ENCODE measurements at regions not wholly inside any gene's neighbourhood (a gene's known extent, or its start where the extent isn't known, plus 50 kb on each side); places are given as distances from the start of the nearest gene placed in this dataset.
"Not testable (repeated sequence)": the region's sequence is repeated elsewhere in the genome, so short reads cannot be mapped to it uniquely, and the experiment has no call there.

GRCh38 chr4:28464823-28465222 lies 1604.2 kb downstream of the STIM2 start:
- DNase-seq (ENCODE audit: low spot score in 2 of 2), result no peak
- intact Hi-C loops (cut with DNase I), result no loop called here
- TF ChIP-seq, protein P1, sequence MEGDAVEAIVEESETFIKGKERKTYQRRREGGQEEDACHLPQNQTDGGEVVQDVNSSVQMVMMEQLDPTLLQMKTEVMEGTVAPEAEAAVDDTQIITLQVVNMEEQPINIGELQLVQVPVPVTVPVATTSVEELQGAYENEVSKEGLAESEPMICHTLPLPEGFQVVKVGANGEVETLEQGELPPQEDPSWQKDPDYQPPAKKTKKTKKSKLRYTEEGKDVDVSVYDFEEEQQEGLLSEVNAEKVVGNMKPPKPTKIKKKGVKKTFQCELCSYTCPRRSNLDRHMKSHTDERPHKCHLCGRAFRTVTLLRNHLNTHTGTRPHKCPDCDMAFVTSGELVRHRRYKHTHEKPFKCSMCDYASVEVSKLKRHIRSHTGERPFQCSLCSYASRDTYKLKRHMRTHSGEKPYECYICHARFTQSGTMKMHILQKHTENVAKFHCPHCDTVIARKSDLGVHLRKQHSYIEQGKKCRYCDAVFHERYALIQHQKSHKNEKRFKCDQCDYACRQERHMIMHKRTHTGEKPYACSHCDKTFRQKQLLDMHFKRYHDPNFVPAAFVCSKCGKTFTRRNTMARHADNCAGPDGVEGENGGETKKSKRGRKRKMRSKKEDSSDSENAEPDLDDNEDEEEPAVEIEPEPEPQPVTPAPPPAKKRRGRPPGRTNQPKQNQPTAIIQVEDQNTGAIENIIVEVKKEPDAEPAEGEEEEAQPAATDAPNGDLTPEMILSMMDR (IDR thresholded peaks at IDR 0.05), result no peak

DNA sequence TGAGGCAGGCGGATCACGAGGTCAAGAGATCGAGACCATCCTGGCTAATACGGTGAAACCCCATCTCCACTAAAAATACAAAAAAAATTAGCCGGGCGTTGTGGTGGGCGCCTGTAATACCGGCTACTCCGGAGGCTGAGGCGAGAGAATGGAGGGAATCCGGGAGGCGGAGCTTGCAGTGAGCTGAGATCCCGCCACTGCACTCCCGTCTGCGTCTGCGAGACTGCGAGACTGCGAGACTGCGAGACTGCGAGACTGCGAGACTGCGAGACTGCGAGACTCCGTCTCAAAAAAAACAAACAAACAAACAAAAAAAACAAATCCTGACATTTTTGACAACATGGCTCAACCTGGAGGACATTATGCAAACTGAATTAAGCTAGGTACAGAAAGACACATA lies 1606.2 kb downstream of the STIM2 start:
- intact Hi-C loops (cut with DNase I); H3K36me3 ChIP-seq; H3K27me3 ChIP-seq; H3K4me3 ChIP-seq; DNase-seq (ENCODE audit: low spot score in 2 of 2); H3K4me1 ChIP-seq; H3K9me3 ChIP-seq; H3K27ac ChIP-seq: not testable (repeated sequence)

More at GRCh38 chr4:28464823-28465222, 1604.2 kb downstream of the STIM2 start:
- no peak overlapping the region for H3K27ac ChIP-seq
- no peaks in the 10 kb centered on the region for H3K9me3 ChIP-seq
- no peaks in the 10 kb centered on the region for H3K36me3 ChIP-seq
- H3K27me3 ChIP-seq, result no peaks in the 10 kb centered on the region
- H3K4me3 ChIP-seq, result no peak overlapping the region
- no peaks in the 10 kb centered on the region for H3K4me1 ChIP-seq

DNA sequence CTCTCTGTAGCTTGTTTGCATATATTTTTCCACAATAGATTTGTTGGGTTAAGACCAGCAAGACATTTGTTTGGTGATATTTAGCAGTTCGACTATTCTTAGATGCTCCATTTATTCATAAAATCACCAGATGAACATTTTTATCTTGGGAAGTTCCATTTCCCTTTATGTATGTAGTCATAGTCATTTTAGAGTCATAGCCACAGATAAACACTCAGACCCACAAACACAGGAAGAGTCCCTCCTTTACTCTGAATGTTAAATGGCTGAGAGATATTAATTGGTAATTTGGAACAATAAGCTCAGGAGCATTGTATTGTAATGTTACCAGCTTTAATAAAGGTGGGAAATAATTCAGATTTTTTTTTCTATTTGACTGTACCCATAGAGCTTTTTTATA lies 1608.7 kb downstream of the STIM2 start:
- H3K27ac ChIP-seq, result no peak overlapping the region
- DNase-seq (ENCODE audit: low spot score in 2 of 2), result no peak
- no peaks in the 10 kb centered on the region for H3K36me3 ChIP-seq
- H3K4me1 ChIP-seq, result no peaks in the 10 kb centered on the region
- H3K27me3 ChIP-seq, result no peaks in the 10 kb centered on the region
- intact Hi-C loops (cut with DNase I), result no loop called here
- H3K4me3 ChIP-seq, result no peak overlapping the region
- TF ChIP-seq, protein P1 (IDR thresholded peaks at IDR 0.05), result no peak
- H3K9me3 ChIP-seq, result no peaks in the 10 kb centered on the region

- no peak overlapping the region for H3K4me3 ChIP-seq
- H3K27ac ChIP-seq, result no peak overlapping the region
- H3K27me3 ChIP-seq, result no peaks in the 10 kb centered on the region
- no peaks in the 10 kb centered on the region for H3K4me1 ChIP-seq
- no peaks in the 10 kb centered on the region for H3K9me3 ChIP-seq
- no peak for DNase-seq (ENCODE audit: low spot score in 2 of 2)
- TF ChIP-seq, protein P1 (IDR thresholded peaks at IDR 0.05), result no peak
- H3K36me3 ChIP-seq, result no peaks in the 10 kb centered on the region
- intact Hi-C loops (cut with DNase I), result no loop called here
Measured at GRCh38 chr4:28469886-28470285, 1609.2 kb downstream of the STIM2 start.

DNA sequence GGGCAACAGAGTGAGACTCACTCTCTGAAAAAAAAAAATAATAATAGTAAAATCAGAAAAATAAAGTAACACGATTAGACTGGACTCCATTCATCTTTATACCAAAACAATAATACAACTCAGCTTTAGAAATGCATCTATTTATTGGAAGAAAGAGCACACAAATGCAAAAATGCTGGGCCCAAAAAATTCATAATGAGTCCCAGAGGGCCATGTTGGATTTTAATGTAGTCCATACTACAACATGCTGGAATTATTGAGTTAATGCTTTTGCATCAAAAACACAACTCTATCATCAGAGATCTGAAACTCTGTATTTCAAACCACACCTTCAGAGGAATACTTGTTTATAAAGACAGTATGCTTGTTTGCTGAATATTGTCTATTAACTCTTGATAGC lies 1614.7 kb downstream of the STIM2 start:
- DNase-seq (ENCODE audit: low spot score in 2 of 2), result no peak
- Histone ChIP-seq H3K4me3 (no peak overlapping the region), H3K27me3 (no peaks in the 10 kb centered on the region), H3K36me3 (no peaks in the 10 kb centered on the region), H3K9me3 (no peaks in the 10 kb centered on the region), H3K27ac (no peak overlapping the region), H3K4me1 (no peaks in the 10 kb centered on the region)
- intact Hi-C loops (cut with DNase I), result no loop called here
- TF ChIP-seq, protein P1 (IDR thresholded peaks at IDR 0.05), result no peak

- intact Hi-C loops (cut with DNase I), result no loop called here
- H3K36me3 ChIP-seq, result no peaks in the 10 kb centered on the region
- H3K9me3 ChIP-seq, result no peaks in the 10 kb centered on the region
- H3K27me3 ChIP-seq, result no peaks in the 10 kb centered on the region
- no peak overlapping the region for H3K4me3 ChIP-seq
- no peaks in the 10 kb centered on the region for H3K4me1 ChIP-seq
- TF ChIP-seq, protein P1 (IDR thresholded peaks at IDR 0.05), result no peak
- DNase-seq (ENCODE audit: low spot score in 2 of 2), result no peak
- H3K27ac ChIP-seq, result no peak overlapping the region
Measured at GRCh38 chr4:28479666-28480065, 1619.0 kb downstream of the STIM2 start.

Data from ascending aorta (tissue), 2 donors.